GM12873 (cell line): ENCODE measurements at regions not wholly inside any gene's neighbourhood (a gene's known extent, or its start where the extent isn't known, plus 50 kb on each side); places are given as distances from the start of the nearest gene placed in this dataset.

Source experiments
- TF ChIP-seq, protein P1 (sequence below): IDR thresholded peaks from 2 replicates; pipeline ENCODE4 v1.5.1; 2012; ENCODE audit warnings: low read depth, mild to moderate bottlenecking, moderate library complexity, low read length, control low read depth; ENCODE audit not compliant: insufficient read depth; ENCODE audit errors: missing control alignments

DNA sequence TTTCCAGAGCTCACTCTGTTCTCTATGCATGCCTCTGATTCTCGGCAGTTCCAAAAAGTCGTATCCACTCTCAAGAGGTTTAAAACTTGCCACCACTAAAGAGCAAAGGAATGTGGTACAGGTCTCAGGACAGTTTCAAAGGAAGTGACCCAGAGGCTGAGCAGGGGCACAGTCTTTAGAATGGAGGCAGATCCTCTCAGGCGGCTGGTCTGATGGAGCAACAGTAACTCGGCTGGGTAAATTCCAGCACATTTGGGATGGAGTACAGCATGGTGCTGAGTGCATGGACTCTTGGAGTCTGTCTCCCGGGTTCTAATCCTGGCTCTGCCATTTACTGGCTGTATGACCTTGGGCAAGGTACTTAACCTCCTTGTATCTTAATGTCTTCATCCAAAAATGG, 88.1 kb upstream of the BACH2 start:
- TF ChIP-seq, protein P1, sequence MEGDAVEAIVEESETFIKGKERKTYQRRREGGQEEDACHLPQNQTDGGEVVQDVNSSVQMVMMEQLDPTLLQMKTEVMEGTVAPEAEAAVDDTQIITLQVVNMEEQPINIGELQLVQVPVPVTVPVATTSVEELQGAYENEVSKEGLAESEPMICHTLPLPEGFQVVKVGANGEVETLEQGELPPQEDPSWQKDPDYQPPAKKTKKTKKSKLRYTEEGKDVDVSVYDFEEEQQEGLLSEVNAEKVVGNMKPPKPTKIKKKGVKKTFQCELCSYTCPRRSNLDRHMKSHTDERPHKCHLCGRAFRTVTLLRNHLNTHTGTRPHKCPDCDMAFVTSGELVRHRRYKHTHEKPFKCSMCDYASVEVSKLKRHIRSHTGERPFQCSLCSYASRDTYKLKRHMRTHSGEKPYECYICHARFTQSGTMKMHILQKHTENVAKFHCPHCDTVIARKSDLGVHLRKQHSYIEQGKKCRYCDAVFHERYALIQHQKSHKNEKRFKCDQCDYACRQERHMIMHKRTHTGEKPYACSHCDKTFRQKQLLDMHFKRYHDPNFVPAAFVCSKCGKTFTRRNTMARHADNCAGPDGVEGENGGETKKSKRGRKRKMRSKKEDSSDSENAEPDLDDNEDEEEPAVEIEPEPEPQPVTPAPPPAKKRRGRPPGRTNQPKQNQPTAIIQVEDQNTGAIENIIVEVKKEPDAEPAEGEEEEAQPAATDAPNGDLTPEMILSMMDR = no peak

DNA sequence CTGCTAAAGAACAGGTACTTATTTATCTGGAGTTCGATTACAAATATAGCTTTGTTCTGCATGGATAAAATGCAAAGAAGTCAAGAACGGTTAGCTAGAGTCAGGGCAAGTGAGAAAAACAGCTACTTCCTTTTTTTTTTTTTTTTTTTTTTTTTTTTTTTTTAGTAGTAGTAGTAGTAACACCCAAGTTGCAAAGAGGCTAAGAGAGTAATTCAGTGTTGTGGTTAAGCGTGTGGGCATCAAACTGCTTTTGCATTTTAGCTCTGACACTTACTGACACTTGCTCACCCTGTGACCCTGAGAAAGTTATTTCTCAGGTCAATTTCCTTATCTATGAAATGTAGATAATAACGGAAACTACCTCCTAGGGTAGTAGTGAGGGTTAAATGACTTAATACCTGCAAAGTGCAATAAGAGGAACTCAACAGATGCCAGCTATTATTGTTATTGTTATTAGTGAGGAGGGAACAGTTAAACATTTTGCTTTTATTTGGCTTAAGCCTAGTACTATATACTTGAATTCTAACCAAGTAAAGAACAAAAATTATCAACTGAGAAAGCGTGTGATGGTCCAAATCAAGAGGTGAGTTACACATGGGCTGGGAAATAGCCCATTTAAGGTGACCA, 86.7 kb upstream of the BACH2 start:
- TF ChIP-seq, protein P1 = no peak

DNA sequence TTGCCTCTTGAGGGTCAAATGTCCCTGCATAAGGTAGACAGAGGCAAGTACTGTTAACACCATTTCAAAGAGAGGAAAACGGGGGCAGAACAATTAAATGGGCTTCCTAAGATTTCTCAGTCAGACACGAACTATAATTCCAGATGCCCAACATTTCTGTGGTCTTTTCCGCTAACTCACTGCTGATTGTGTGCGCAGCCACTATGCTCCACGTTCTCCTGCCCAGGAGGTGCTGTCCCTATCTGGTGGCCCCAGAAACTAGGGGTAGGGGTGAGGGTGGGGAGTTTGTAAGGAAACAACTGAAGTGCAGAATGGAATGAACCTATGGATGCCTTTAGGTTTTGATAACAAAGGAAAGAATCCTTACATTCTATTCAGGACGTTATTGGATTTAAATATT, 86.1 kb upstream of the BACH2 start:
- TF ChIP-seq, protein P1 = no peak

DNA sequence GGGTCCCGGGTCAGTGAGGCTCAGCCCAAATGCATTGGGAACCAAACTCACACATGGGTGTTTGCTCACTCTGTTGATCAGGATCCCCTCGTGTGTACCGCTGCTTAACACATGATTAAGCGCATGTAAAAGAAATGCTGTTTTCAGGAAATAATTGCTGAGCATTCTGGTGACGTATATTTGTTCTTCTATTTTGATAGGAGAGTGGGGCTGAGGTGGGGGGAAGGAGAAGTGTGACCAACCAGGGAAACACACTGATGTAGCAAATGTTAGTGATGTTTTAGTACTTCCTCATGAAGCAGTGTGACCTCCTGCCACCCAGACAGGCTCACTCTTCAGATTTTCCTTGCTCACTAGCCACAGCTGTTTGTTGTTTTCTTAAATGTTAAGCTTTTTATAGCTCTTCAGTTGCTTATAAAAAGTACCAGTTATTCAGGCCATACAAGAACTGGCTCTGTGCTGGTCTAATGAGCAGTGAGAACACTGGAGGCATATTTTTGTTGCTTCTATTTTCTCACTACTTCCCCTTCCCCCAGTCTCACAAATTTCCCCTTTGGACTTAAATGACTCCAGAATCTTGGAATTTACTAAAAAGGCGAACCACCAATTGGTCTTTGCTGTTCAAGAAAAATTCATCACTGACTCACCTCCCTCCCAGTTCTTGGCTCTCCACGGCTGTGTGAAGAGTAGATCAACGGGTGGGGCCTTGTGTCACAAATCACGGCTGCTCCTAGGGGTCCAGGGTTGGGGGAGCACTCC, 79.2 kb upstream of the BACH2 start:
- TF ChIP-seq, protein P1 = no peak

DNA sequence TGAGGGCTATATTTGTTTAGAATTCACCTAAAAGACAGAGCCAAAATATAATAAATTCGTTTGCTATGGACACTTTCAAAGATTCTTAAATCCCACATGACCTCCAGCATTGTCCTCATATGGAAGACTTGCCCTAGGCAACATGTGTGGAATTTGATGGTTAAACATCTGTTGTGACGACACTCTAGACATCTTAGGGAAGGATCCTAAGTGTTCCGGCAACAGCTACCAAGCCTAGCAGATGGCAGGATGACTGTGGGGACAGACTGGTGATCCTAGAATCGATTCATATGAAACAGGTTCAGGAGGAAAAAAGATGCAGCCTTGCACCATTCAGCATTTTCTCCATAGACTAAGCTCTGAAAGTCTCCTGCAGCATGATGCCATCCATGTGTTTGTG, 77.6 kb upstream of the BACH2 start:
- TF ChIP-seq, protein P1 = no peak

DNA sequence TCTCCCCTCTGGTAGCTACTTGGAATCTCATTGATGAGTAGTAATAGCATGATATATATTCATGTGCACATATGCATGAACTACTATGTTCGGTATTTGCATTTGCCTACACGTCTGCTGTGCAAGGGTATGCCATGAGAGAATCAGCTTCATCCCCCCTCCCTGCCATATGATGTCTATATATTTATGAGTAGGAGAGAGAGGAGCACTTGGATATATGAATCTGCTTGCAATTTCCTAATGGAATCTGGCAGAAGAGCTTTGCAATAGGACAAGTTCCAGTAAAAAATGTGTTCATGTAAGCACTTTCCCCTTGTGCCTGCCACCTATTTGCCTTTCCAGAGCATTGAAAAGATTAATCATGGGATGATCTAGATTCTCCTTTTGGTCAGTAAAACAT, 76.2 kb upstream of the BACH2 start:
- TF ChIP-seq, protein P1 = no peak

DNA sequence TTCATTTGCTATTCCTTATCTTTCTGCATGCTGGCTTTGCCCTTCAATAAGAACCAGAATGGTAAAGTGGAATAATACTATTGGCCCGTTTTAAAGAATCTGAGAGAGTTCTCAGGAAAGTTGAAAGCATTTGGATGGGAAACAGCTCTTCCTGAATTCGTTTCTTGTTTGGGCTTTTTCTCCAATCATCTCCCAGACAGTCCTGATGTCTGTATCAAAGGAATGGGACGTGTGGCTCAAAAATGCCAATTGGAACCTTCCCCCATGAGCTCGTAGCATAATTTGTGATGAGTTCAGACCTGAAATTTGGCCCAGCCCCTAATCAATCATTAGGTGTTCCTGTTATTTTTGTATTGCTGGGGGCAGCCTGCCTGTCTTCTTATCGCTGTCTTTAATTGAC, 75.8 kb upstream of the BACH2 start:
- TF ChIP-seq, protein P1 = no peak
